ENCODE measurements at regions not wholly inside any gene's neighbourhood (a gene's known extent, or its start where the extent isn't known, plus 50 kb on each side); places are given as distances from the start of the nearest gene placed in this dataset.

DNA sequence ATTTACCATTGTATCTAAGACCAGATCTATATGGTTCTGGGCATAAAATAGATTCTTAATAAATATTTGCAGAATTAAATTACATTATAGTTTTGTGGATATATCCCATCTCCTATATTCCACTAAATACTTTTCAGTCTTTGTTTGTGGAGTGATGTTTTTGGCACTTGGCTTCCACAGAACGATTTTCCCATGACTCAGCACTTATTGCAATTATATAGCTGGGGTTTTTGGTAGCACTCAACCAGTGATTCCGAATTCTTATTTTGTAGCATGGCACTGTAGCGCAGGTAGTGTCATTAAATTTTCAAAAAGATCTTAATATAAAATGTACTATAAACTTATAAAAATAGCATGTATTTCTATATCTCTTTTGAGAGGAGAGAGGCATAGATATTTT is 221.2 kb downstream of the TRPC6 start:
- TF ChIP-seq CTCF (IDR thresholded peaks at IDR 0.05) (no peak), POLR2A (IDR thresholded peaks at IDR 0.05) (no peak)

Measured in adrenal gland (tissue), 5 donors.